Nephron (organoid): ENCODE measurements at regions not wholly inside any gene's neighbourhood (a gene's known extent, or its start where the extent isn't known, plus 50 kb on each side); places are given as distances from the start of the nearest gene placed in this dataset.

Source experiments
- H3K27ac Mint-ChIP-seq, 3 experiments: 2 replicates each; pipeline ENCODE4 v1.8.0; 2020; ENCODE audit warnings: mixed read lengths in 3 of 3, mild to moderate bottlenecking in 2 of 3, moderate library complexity in 1 of 3
- H3K27me3 Mint-ChIP-seq: 2 replicates; pipeline ENCODE4 v1.8.0; 2021; ENCODE audit warnings: low read depth, mild to moderate bottlenecking, moderate library complexity, mixed read lengths
- H3K36me3 Mint-ChIP-seq: 2 replicates; pipeline ENCODE4 v1.8.0; 2020; ENCODE audit warnings: low read depth, mixed read lengths
- H3K4me1 Mint-ChIP-seq: 2 replicates; pipeline ENCODE4 v1.8.0; 2020; ENCODE audit warnings: mixed read lengths
- H3K4me3 Mint-ChIP-seq, 3 experiments: 2 replicates each; pipeline ENCODE4 v1.8.0; 2020; ENCODE audit warnings: mild to moderate bottlenecking in 3 of 3, mixed read lengths in 3 of 3, moderate library complexity in 2 of 3
- H3K9me3 Mint-ChIP-seq: 2 replicates; pipeline ENCODE4 v1.8.0; 2020; ENCODE audit warnings: mixed read lengths
- TF ChIP-seq, protein P1 (sequence below), 3 experiments: fragments of 200-600 bp; sonication (generic); IDR thresholded peaks; one replicate each; pipeline ENCODE4 v1.5.0; 2021; ENCODE audit warnings: antibody characterized with exemption in 3 of 3; ENCODE audit not compliant: unreplicated experiment in 3 of 3

DNA sequence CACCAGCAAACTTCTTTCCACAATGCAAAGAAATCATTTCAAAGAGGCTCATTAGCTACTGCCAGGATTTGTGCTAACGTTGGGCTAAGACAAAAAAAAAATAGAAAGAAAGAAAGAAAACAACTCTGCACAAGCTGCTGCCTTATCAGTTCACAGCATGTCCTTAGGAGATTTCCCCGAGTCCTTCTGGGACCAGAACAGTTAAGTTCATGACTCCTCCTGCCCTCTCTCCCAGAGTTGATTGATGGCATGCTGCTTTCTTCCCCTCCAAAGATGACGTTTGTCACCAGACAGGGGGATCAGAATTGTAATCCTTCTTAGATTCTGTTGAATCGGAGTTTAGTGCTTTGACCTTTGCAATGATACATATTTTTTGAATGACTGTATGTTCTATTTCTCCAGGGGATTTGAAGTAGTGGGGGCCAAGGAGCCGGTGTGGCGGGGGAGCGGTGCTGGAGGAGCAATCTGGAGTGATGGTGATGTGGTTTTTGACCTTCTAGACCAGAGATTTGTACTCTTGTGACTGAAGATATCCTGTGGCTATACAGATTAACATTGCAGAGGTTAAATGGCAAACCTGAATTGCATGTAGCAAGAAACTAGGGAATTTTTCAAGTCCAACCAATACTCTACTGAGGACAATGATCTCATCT, 409.2 kb upstream of the TMPO start:
- no peaks in the 10 kb centered on the region for H3K27me3 Mint-ChIP-seq
- no peaks in the 10 kb centered on the region for H3K36me3 Mint-ChIP-seq
- peaks cover 16% of the 10 kb centered on the region for H3K4me1 Mint-ChIP-seq
- no peak overlapping the region for H3K27ac Mint-ChIP-seq
- H3K9me3 Mint-ChIP-seq, result no peaks in the 10 kb centered on the region
- TF ChIP-seq, protein P1, sequence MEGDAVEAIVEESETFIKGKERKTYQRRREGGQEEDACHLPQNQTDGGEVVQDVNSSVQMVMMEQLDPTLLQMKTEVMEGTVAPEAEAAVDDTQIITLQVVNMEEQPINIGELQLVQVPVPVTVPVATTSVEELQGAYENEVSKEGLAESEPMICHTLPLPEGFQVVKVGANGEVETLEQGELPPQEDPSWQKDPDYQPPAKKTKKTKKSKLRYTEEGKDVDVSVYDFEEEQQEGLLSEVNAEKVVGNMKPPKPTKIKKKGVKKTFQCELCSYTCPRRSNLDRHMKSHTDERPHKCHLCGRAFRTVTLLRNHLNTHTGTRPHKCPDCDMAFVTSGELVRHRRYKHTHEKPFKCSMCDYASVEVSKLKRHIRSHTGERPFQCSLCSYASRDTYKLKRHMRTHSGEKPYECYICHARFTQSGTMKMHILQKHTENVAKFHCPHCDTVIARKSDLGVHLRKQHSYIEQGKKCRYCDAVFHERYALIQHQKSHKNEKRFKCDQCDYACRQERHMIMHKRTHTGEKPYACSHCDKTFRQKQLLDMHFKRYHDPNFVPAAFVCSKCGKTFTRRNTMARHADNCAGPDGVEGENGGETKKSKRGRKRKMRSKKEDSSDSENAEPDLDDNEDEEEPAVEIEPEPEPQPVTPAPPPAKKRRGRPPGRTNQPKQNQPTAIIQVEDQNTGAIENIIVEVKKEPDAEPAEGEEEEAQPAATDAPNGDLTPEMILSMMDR (IDR thresholded peaks at IDR 0.05; ENCODE audit: unreplicated experiment in 3 of 3), result no peak
- H3K4me3 Mint-ChIP-seq, result no peak overlapping the region

DNA sequence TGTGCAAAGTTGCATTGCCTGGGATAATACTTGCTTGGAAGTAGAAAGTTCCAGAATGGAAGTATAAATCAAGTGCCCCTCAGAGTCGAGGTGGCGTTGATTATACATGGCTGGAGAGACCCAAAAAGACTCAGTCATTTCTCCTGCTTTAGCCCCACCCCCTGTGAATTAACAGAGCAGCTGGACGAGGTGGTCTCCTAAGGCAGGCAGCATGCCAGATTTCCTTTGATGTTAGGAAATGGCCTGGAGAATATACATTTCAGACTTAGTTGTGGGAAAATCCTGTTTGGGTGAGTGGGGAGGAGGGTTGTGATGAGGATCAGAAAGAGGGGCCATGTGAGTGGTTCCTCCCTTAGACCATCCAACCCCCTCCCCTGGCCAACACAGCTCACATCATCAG, 406.1 kb upstream of the TMPO start:
- TF ChIP-seq, protein P1 (IDR thresholded peaks at IDR 0.05; ENCODE audit: unreplicated experiment in 3 of 3), result no peak
- Mint-ChIP-seq H3K4me3 (no peak overlapping the region), H3K27ac (no peak overlapping the region), H3K36me3 (no peaks in the 10 kb centered on the region), H3K27me3 (no peaks in the 10 kb centered on the region), H3K4me1 (peaks cover 16% of the 10 kb centered on the region), H3K9me3 (no peaks in the 10 kb centered on the region)

DNA sequence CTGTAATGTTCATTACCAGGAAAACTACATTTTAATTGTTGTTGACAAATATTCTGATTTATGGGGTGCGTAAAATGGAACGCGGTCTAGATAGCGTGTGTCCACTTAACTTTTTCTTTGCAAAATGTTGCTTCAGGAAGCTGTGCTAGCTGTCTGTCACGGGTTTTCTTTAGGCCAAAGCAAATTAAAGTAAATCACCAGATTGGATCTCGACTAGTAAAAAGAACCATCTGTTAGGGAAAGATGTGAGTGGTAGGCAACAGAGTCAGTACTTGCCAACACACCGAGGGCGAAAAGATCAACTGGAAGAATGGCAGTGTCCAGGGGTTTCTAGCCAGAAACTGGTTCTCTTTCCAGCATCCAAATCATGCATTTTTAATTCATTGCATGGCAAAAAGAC, 404.9 kb upstream of the TMPO start:
- TF ChIP-seq, protein P1 (IDR thresholded peaks at IDR 0.05; ENCODE audit: unreplicated experiment in 3 of 3), result no peak
- H3K4me1 Mint-ChIP-seq, result peaks cover 16% of the 10 kb centered on the region
- H3K9me3 Mint-ChIP-seq, result no peaks in the 10 kb centered on the region
- peak overlapping the region; percentile 30 to 57 (median 40) for H3K27ac Mint-ChIP-seq
- H3K4me3 Mint-ChIP-seq, result no peak overlapping the region
- no peaks in the 10 kb centered on the region for H3K36me3 Mint-ChIP-seq
- H3K27me3 Mint-ChIP-seq, result no peaks in the 10 kb centered on the region

DNA sequence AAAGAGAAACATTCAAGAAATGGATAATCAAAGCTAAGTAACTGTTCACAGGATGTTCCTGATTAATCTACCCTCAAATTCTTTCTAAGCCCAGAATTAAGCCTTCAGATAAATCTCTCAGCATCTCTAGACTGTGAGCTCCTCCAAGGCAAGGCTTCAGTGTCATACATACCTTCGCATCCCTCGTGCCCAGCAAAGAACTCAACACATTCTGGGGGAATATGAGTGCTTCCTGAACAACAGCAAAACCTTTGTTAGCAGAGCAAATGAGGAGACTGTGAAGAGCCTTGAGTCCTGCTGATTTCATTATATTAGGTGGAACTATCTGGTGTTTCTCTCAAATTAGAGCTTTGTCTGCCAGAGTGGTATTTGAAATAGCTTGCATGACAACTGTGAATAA, 401.8 kb upstream of the TMPO start:
- Mint-ChIP-seq H3K4me1 (peaks cover 7% of the 10 kb centered on the region), H3K36me3 (no peaks in the 10 kb centered on the region), H3K9me3 (no peaks in the 10 kb centered on the region), H3K27ac (no peak overlapping the region), H3K27me3 (peaks cover 4% of the 10 kb centered on the region), H3K4me3 (no peak overlapping the region)
- TF ChIP-seq, protein P1 (IDR thresholded peaks at IDR 0.05; ENCODE audit: unreplicated experiment in 3 of 3), result no peak

DNA sequence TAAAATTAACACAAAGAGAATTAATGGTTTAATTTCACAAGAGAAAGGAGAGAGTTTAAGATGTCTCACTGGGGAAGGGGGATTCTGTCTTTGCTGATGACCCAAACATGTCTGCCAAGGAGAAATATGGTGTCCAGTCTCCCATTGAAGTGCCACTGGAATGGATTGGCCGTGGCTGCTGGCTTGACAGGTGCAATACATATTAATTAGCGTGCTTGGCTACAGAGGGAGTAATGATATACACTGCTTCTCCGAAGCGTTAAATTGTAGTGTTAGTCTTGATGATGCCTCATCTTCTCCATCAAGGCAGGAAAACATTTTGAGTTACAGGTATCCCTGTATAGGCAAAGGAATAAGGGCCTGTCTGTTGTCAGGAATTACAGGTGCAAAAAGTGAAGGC, 393.4 kb upstream of the TMPO start:
- TF ChIP-seq, protein P1 (IDR thresholded peaks at IDR 0.05; ENCODE audit: unreplicated experiment in 3 of 3), result no peak
- peaks cover 26% of the 10 kb centered on the region for H3K4me1 Mint-ChIP-seq
- H3K36me3 Mint-ChIP-seq, result no peaks in the 10 kb centered on the region
- H3K4me3 Mint-ChIP-seq, result no peak overlapping the region
- peak overlapping the region; percentile 51 to 75 (median 66) for H3K27ac Mint-ChIP-seq
- H3K9me3 Mint-ChIP-seq, result no peaks in the 10 kb centered on the region
- peaks cover 4% of the 10 kb centered on the region for H3K27me3 Mint-ChIP-seq

DNA sequence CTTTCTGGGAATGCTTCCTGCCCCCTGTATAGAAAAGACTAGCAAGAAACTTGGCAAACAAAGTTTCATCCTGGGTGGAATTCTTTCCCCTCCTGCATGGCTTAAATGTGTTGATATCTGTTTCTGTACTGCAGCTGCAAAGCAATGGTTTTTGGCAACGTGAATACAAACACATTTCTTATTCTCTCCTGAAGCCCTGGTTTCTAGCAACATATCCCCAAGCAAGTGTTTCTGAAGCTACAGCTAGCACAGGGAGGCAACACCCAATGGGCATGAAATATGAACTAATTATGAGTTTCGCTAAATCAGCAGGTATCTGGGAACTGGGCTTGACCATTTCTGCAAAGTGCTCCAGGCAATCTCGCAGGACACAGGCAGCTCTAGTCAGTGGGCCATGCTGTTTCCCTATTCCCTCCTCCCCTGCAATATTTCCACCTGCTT, 392.3 kb upstream of the TMPO start:
- no peaks in the 10 kb centered on the region for H3K27me3 Mint-ChIP-seq
- TF ChIP-seq, protein P1 (IDR thresholded peaks at IDR 0.05; ENCODE audit: unreplicated experiment in 3 of 3), result no peak
- no peaks in the 10 kb centered on the region for H3K9me3 Mint-ChIP-seq
- H3K27ac Mint-ChIP-seq, result peak overlapping the region; percentile 53 to 89 (median 64)
- H3K4me1 Mint-ChIP-seq, result peaks cover 27% of the 10 kb centered on the region
- peak overlapping the region in 1 of 3 experiments; percentile 16 for H3K4me3 Mint-ChIP-seq
- no peaks in the 10 kb centered on the region for H3K36me3 Mint-ChIP-seq
